ENCODE measurements at regions not wholly inside any gene's neighbourhood (a gene's known extent, or its start where the extent isn't known, plus 50 kb on each side); places are given as distances from the start of the nearest gene placed in this dataset.

- TF ChIP-seq RAD21 (IDR thresholded peaks at IDR 0.05 in 1 of 2, conservative IDR thresholded peaks at IDR 0.05 in 1 of 2; ENCODE audit: low read depth in 2 of 2, low read length in 2 of 2): peak; percentile 95
- TF ChIP-seq SP2 (IDR thresholded peaks at IDR 0.05; ENCODE audit: low read length): no peak
- no peak for TF ChIP-seq TCF12 (IDR thresholded peaks at IDR 0.05; ENCODE audit: low read depth, low read length)
- TF ChIP-seq CBX8 (IDR thresholded peaks at IDR 0.05; ENCODE audit: borderline replicate concordance, low read depth, low read length): no peak
These were observed 566.0 kb downstream of the CAAP1 start (continued) for GRCh38 chr9:26326563-26326962.
